NAMALWA (cell line): ENCODE measurements at regions not wholly inside any gene's neighbourhood (a gene's known extent, or its start where the extent isn't known, plus 50 kb on each side); places are given as distances from the start of the nearest gene placed in this dataset.

Source experiments
- DNase-seq: peaks from one replicate; pipeline ENCODE4 v3.0.0-alpha.2; 2015; ENCODE audit warnings: low spot score

DNA sequence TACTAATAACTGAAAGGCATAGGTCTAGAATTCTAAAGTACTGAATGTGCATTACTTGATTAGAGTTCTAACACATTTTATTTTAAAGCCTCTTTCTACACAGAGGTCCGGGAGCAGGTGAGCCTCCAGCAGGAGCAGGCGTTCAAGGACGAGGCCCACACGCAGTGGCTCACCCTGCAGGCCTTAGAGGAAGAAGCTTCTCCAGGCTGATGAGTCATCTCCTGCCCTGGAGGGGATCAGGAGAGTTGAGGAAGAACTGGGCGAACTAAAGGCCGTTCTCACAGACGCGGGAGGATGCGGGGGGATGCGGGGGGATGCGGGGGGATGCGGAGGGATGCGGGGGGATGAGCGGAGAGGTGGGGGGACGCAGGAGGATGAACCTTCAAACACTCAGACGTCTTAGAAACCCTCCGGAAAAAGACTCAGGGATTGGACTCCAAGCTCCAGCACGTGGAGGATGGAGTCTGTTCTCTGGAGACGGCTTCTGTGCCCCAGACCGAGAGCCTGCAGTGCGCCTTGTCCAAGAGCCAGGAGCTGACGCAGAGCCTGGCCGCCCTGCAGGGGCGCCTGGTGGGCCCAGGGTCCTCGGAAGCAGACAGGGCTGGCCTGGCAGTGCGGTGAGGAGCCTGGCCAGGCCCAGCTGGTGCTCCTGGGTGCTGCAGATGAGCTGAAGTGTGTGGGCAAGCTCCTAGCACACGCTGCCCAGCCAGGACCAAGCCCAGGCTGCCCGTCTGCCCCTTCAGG, 433.7 kb upstream of the TPK1 start:
- DNase-seq = no peak

DNA sequence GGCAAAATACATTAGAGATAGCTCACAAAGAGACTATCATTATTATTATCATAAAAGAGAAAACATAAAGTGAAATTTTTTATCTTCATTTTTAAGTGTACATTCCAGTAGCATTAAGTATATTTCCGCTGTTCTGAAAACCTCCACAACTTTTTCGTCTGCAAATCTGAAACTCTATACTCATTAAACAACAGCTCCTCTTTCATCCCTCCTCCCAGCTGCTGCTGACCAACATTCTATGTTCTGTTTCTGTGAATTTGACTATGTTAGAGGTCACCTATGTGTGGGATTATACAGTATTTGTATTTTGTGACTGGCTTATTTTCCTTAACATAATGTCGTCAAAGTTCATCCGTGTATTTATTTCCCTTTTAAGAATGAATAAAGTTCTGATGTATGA, 429.3 kb upstream of the TPK1 start:
- no peak for DNase-seq

GRCh38 chr7:145263886-145264285, 428.0 kb upstream of the TPK1 start:
- no peak for DNase-seq

DNA sequence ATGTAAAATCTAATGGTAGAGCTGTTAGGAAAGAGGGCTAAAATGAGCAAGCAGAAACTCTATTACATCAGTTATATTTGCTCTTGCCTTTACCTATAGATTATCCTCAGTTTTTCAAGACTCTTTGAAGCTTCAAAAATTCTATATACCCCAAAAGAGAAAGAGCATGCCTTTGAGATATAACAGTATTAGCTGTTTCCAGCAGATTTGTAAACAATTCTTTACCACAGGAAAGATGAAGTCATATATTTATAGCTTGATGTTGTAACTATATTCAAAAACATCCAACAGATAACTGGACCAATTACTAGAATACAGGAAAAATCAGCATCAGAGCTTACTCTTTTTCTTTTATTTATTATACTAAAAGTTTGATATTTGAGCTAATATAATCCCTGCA, 416.2 kb upstream of the TPK1 start:
- no peak for DNase-seq

- no peak for DNase-seq
Measured at GRCh38 chr7:145224775-145225174, 388.9 kb upstream of the TPK1 start.

GRCh38 chr7:145219461-145219860, 383.6 kb upstream of the TPK1 start:
- no peak for DNase-seq

- no peak for DNase-seq
Measured at GRCh38 chr7:145216866-145217265, 381.0 kb upstream of the TPK1 start.

GRCh38 chr7:145212050-145212449, 376.2 kb upstream of the TPK1 start:
- no peak for DNase-seq

DNA sequence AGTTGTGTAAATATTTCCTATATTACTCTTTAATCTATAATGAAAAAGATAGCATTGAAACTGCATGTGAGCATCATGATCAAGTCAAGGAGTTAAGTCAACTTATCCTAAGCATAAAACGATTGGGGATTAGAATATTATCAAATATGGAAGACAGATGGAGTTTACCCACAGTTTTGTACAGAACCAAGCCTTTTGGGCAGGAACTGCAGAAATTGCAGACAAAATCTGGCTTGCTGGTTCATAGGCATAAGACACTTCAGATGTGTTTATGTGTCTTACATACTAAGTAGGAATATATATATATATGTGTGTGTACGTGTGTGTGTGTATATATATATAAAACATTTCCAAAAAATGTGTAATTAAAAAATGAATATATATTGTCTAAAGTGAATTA, 375.4 kb upstream of the TPK1 start:
- DNase-seq = no peak

- no peak for DNase-seq
Measured at GRCh38 chr7:145193951-145194350, 358.1 kb upstream of the TPK1 start.

DNA sequence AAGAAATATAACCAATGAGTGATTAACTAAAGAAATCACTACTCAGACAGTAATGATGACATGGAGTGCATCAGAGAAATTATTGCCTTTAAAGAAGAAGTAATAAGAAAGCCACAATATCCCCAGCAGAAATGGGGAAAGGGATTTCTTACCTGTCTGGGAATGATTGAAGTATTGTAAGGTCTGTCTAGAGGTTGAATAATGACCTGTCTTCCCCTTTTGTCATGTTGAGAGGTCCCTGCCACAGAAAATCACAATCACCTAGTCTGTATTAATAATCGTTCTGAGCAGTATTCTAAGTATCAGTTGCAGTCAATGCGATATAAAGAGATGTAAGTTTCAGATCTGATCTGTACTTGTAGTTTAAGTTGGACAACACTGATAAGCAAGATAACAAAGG, 349.1 kb upstream of the TPK1 start:
- DNase-seq = no peak

- DNase-seq = no peak
Measured at GRCh38 chr7:145183069-145183468, 347.2 kb upstream of the TPK1 start.

DNA sequence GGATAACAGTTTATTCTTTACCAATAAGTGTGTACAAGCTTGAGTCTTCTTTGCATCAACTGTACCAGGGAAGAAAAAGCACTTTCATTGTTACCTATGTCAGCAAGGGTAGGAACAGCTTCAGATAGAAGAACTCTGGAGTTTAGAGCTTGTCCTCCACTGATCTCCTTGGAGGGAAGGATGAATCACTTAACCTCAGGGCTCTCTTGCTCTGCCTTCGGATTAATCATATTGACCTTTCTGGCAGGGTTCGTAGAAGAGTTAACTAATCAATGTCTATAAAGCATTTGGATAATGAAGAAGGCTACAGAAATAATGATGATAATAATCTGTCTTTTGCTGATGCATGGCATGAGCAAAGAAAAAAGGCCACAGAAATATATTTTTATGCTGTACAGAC, 339.5 kb upstream of the TPK1 start:
- DNase-seq = no peak

DNA sequence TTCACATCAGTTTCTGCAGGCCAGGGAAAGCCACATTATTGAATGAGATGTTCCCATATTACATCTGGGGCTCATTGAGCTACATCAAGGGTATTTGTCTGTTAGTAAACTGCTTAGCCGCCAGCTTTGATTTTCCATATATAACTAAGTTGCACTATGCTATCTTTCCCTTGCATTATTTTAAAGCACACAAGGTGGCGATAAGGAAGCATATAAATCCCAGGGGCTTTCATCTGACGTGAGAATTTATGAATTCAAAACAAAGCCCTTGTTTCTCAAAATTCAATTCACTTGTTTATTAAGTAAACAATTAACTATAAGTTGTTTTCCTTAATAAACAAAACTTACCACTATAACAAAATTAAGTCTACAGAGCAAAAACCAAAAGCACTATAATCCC, 334.1 kb upstream of the TPK1 start:
- peak; percentile 44 for DNase-seq

DNA sequence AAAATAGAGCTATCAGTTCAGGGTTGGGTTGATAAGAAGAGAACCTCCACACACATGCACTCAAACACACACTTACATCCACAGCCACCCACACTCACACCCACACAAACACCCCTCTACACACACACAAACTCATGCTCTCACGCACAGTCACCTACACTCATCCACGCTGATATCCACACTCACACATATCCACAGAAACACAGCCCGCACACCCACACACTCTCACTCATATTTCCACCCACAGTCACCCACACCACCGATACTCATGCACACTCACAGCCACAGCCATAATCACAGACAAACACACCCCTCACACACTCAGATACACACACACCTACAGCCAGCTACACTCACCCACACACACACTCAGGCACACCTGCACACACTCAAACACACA, 333.0 kb upstream of the TPK1 start:
- DNase-seq = no peak

DNA sequence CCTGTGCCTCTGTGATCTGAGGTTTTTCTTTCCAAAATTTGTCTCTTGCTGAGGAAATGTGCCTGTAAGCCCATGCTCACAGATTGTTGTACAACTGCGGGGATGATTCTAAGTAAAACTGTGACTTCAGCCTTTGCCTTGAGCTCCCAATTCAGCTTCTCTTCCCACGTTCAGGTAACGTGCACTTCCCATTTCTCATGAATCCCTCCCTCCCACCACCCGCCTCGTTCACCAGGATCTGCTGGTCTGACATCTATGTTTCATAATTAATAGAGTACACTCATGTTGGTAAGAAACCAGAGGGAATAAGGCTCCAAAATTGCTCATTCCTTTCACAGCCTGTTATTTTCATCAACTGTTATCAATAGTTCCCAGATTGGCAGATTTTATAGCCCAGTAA, 332.6 kb upstream of the TPK1 start:
- DNase-seq = no peak

DNA sequence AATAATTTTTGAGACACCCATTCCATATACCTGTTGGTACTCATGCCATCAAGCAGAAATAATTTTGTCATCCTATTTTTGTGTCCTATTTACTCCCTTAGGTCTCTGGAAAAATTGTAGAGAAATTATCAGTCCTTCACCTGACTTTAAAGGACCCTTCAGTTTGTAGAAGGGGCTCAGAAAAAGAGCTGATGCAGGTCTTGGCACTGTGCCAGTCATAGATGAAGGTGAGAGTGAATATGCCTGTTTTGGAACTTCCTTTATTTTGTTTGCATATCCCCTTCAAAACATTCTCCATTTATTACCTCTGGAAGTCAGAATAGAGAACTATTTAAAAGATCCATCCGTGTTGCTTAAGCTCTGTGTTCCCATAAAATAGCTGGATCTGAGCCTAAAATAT, 321.0 kb upstream of the TPK1 start:
- peak; percentile 11 for DNase-seq

DNA sequence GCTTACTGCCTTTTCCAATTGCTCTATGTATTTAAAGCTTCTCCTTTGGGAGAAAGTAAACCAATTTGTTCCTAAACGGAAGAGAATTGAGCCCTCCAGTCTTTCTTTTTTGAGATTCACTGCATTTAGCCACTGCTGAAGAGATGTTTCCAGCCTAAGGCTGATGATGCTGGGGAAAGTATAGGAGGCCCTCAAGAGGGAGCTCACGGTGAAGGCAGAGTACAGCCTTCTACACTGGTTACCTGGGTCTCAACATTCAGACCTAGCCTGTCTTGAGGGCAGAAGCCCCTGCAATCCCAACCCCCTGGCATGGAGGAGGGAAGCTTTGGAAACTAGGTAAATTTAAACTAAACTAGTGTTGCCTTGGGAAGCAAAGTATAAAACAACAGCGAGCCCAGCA, 316.7 kb upstream of the TPK1 start:
- no peak for DNase-seq

DNA sequence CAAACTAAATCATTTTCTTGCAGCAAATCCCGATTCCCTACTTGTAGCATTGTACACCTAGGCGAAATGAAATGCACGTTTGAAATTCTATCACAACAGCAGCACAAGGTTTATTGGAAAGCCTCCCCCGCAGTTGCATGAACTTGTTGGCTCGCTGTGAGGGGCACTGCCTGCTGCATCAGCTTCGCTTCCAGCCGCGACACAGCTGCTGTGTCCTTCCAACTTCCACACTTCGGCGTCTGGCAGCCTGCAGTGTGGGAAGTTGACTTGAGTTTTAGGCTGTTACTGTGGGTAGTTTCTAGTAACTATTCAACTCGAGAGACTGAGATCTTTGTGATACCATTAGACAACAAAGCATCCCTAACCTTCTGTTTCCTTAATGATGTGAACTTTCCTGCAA, 315.8 kb upstream of the TPK1 start:
- DNase-seq = no peak

GRCh38 chr7:145147865-145148264, 312.0 kb upstream of the TPK1 start:
- no peak for DNase-seq

DNA sequence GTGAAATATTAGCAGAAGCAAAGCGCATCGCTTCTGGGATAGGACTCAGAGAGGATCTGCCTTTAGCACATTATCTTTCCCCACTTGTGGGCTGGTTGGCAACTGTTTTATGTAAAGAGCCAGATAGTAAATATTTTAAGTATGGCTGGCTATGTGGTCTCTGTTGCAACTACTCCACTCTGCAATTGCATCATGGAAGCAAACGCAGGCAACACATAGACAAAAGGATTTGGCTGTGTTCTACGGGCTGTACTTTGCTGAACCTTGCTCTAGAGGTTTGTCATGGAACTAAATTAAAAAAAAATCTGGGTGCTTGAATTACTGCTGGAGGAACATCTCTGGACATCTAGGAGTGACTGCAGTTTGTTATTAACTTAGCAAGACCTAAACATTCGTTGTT, 307.8 kb upstream of the TPK1 start:
- DNase-seq = no peak

GRCh38 chr7:145134377-145134776, 298.5 kb upstream of the TPK1 start:
- DNase-seq = no peak

GRCh38 chr7:145123502-145123901, 287.6 kb upstream of the TPK1 start:
- no peak for DNase-seq

GRCh38 chr7:145106001-145106400, 270.1 kb upstream of the TPK1 start:
- DNase-seq = no peak

- no peak for DNase-seq
Measured at GRCh38 chr7:145105561-145105960, 269.7 kb upstream of the TPK1 start.
